ENCODE measurements at regions not wholly inside any gene's neighbourhood (a gene's known extent, or its start where the extent isn't known, plus 50 kb on each side); places are given as distances from the start of the nearest gene placed in this dataset.
"Not testable (repeated sequence)": the region's sequence is repeated elsewhere in the genome, so short reads cannot be mapped to it uniquely, and the experiment has no call there.

DNA sequence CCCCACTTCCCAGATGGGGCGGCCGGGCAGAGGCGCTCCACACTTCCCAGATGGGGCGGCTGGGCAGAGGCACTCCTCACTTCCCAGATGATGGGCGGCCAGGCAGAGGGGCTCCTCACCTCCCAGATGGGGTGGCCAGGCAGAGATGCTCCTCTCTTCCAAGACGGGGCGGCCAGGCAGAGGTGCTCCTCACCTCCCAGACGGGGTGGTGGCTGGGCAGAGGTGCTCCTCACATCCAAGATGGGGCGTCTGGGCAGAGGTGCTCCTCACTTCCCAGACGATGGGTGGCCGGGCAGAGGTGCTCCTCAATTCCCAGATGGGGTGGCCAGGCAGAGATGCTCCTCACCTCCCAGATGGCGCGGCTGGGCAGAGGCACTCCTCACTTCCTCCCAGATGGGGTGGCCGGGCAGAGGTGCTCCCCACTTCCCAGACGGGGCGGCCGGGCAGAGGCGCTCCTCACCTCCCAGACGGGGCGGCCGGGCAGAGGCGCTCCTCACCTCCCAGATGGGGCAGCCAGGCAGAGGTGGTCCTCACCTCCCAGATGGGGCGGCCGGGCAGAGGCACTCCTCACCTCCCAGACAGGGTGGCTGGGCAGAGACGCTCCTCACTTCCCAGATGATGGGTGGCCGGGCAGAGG is 275.2 kb downstream of the LIPI start:
- not testable (repeated sequence) for H3K4me3 ChIP-seq (ENCODE audit: low read depth, low read length); DNase-seq (ENCODE audit: low read depth in 4 of 6, low spot score in 6 of 6); H3K27ac ChIP-seq (ENCODE audit: low read depth, low read length); H3K4me1 ChIP-seq (ENCODE audit: control insufficient read depth, insufficient read depth, low read length); H3K9me3 ChIP-seq (ENCODE audit: control insufficient read depth, insufficient read depth, low read length); H3K27me3 ChIP-seq (ENCODE audit: control insufficient read depth, insufficient read depth, low read length); H3K36me3 ChIP-seq (ENCODE audit: control insufficient read depth, insufficient read depth, low read length)
- 90% methylated on average over 26 of the region's 26 CpGs for WGBS (ENCODE audit: insufficient coverage)

DNA sequence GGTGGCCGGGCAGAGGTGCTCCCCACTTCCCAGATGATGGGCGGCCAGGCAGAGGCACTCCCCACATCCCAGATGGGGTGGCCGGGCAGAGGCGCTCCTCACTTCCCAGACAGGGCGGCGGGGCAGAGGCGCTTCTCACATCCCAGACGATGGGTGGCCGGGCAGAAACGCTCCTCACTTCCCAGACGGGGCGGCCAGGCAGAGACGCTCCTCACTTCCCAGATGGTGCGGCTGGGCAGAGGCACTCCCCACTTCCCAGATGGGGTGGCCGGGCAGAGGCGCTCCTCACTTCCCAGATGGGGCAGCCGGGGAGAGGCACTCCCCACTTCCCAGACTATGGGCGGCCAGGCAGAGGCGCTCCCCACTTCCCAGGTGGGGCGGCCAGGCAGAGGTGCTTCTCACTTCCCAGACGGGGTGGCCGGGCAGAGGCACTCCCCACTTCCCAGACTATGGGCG is 275.8 kb downstream of the LIPI start:
- not testable (repeated sequence) for H3K4me3 ChIP-seq (ENCODE audit: low read depth, low read length); DNase-seq (ENCODE audit: low read depth in 4 of 6, low spot score in 6 of 6); H3K9me3 ChIP-seq (ENCODE audit: control insufficient read depth, insufficient read depth, low read length); H3K4me1 ChIP-seq (ENCODE audit: control insufficient read depth, insufficient read depth, low read length); H3K36me3 ChIP-seq (ENCODE audit: control insufficient read depth, insufficient read depth, low read length); H3K27ac ChIP-seq (ENCODE audit: low read depth, low read length); H3K27me3 ChIP-seq (ENCODE audit: control insufficient read depth, insufficient read depth, low read length)
- WGBS (ENCODE audit: insufficient coverage), result 90% methylated on average over 23 of the region's 23 CpGs

DNA sequence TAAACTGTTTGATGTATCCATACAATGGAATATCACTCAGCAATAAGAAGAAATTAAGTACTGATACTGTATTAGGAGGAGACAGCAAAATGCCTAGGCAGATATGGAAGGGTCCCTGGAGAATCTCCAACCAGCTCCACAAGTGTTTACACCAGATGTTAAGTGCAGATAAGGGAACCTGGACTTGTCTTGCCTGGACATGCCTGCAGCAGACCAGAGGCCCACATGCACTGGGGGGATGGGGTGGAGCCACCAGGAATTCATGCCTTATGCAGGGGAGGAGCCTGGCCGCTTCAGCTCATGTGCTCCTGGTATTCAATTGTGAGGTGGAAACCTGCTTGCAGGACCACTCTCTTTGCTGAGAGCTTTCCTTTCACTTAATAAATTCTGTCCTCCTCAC is 287.6 kb downstream of the LIPI start:
- not testable (repeated sequence) for H3K4me3 ChIP-seq (ENCODE audit: low read depth, low read length); DNase-seq (ENCODE audit: low read depth in 4 of 6, low spot score in 6 of 6); H3K36me3 ChIP-seq (ENCODE audit: control insufficient read depth, insufficient read depth, low read length); H3K9me3 ChIP-seq (ENCODE audit: control insufficient read depth, insufficient read depth, low read length); H3K27me3 ChIP-seq (ENCODE audit: control insufficient read depth, insufficient read depth, low read length); H3K4me1 ChIP-seq (ENCODE audit: control insufficient read depth, insufficient read depth, low read length); H3K27ac ChIP-seq (ENCODE audit: low read depth, low read length)
- WGBS (ENCODE audit: insufficient coverage), result no CpG with 5 or more reads among the region's 1 CpG

DNA sequence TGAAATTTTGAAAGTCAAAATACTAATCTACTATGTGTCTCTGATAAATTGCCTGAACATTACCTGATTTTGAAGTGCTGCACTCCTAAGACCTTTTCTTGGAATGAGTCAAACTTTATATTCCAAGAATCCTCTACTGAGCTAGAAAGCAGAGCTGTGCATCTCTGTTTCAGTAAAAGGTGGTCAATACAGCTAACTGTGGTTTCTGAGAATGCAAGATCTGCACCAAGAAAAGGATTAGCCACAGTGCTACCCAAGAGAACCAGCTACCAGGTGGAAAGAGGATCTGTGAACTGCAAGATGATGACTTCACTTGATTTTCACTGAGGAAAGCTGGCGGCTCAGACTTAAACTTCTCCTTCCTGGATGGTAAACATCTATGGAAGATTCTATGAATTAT is 289.3 kb downstream of the LIPI start:
- DNase-seq (ENCODE audit: low read depth in 4 of 6, low spot score in 6 of 6); H3K27me3 ChIP-seq (ENCODE audit: control insufficient read depth, insufficient read depth, low read length); H3K4me3 ChIP-seq (ENCODE audit: low read depth, low read length); H3K27ac ChIP-seq (ENCODE audit: low read depth, low read length); H3K4me1 ChIP-seq (ENCODE audit: control insufficient read depth, insufficient read depth, low read length); H3K9me3 ChIP-seq (ENCODE audit: control insufficient read depth, insufficient read depth, low read length); H3K36me3 ChIP-seq (ENCODE audit: control insufficient read depth, insufficient read depth, low read length): not testable (repeated sequence)
- no CpG with 5 or more reads among the region's 1 CpG for WGBS (ENCODE audit: insufficient coverage)

DNA sequence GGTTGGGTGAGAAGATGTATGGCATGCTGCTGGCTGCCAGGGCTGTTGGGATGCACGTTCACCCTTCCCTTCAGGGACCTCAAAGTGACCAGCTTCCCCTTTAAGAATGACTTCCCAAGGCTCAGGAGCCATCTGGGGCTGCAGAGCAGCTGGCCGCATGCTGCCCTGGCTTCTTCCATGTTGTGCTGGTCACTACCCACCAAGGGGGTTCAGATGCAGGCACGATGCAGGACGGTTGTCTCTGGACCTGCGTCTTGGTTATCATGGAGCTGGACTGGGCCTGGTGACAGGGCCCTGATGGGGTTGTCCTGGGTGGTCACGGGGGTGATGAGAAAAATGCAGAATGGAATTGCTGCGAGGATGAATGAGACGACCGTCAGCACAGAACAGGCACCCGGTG is 297.8 kb downstream of the POTED start:
- not testable (repeated sequence) for H3K4me1 ChIP-seq (ENCODE audit: control insufficient read depth, insufficient read depth, low read length); H3K27me3 ChIP-seq (ENCODE audit: control insufficient read depth, insufficient read depth, low read length); H3K9me3 ChIP-seq (ENCODE audit: control insufficient read depth, insufficient read depth, low read length); DNase-seq (ENCODE audit: low read depth in 4 of 6, low spot score in 6 of 6); H3K27ac ChIP-seq (ENCODE audit: low read depth, low read length); H3K4me3 ChIP-seq (ENCODE audit: low read depth, low read length); H3K36me3 ChIP-seq (ENCODE audit: control insufficient read depth, insufficient read depth, low read length)
- 71% methylated on average over 1 of the region's 10 CpGs for WGBS (ENCODE audit: insufficient coverage)

DNA sequence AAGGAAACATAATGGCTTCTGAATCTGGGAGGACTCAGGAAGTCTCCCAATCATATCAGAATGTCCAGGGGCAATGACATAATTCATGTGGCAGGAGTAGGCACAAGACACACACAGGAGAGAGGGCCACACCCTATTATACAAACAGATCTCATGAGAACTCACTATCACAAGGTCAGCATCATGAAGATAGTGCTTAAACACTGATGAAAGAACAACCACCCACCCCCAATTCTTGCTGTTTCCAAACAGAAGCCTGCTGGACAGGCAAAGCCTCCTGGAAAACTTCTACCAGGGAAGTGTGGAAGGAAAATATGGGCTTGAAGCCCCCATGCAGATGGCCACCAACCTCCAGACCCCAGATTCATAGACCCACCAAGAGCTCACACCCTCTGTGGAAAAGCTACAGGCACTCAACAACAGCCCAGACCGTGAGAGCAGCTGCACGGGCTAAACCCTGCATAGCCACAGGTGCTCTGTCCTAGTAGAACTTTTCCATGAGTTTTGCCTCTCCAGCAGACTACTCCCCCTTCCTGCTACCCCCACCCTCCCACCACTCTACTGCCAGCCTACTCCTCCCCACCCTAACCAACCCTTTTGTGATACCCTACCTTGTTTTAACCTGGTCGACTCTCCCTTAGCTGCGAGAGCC is 287.1 kb downstream of the POTED start:
- DNase-seq (ENCODE audit: low read depth in 4 of 6, low spot score in 6 of 6); H3K27me3 ChIP-seq (ENCODE audit: control insufficient read depth, insufficient read depth, low read length); H3K4me3 ChIP-seq (ENCODE audit: low read depth, low read length); H3K9me3 ChIP-seq (ENCODE audit: control insufficient read depth, insufficient read depth, low read length); H3K36me3 ChIP-seq (ENCODE audit: control insufficient read depth, insufficient read depth, low read length); H3K4me1 ChIP-seq (ENCODE audit: control insufficient read depth, insufficient read depth, low read length); H3K27ac ChIP-seq (ENCODE audit: low read depth, low read length): not testable (repeated sequence)
- 74% methylated on average over 4 of the region's 4 CpGs for WGBS (ENCODE audit: insufficient coverage)

DNA sequence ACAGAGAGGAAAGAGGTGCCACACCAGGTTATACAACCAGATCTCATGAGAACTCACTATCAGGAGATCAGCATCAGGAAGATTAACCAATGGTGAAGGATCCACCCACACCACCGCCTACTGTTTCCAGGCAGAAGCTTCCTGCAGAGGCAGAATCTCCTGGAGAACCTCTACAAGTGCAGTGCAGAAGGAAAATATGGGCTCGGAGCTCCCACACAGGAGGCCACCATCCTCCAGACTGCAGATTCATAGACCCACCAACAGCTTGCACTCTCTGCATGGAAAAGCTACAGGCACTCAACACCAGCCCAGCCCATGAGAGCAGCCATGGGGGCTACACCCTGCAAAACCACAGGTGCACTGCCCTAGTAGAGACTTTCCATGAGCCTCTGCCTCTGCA is 284.0 kb downstream of the POTED start:
- not testable (repeated sequence) for H3K27me3 ChIP-seq (ENCODE audit: control insufficient read depth, insufficient read depth, low read length); H3K36me3 ChIP-seq (ENCODE audit: control insufficient read depth, insufficient read depth, low read length); H3K4me1 ChIP-seq (ENCODE audit: control insufficient read depth, insufficient read depth, low read length); H3K4me3 ChIP-seq (ENCODE audit: low read depth, low read length); DNase-seq (ENCODE audit: low read depth in 4 of 6, low spot score in 6 of 6); H3K27ac ChIP-seq (ENCODE audit: low read depth, low read length); H3K9me3 ChIP-seq (ENCODE audit: control insufficient read depth, insufficient read depth, low read length)
- WGBS (ENCODE audit: insufficient coverage), result 67% methylated on average over 1 of the region's 2 CpGs

DNA sequence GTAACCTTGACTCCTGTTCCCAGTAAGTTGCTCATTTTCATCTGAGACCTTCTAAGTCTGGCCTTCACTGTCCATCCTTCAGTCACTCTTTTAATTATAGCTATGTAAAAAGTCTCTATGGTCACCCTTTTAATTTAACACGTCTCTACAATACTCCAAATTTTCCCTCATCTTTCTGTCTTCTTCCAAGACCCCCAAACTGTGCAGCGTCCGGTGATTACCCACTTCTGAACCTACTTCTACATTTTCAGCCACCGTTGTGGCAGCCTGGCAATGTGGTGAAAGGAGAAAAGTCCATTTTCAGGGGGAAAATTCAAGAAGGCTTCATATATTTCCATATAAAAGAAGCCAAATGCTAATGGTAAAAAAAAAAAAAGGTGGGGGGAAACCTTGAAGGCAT is 283.4 kb downstream of the POTED start:
- not testable (repeated sequence) for DNase-seq (ENCODE audit: low read depth in 4 of 6, low spot score in 6 of 6); H3K9me3 ChIP-seq (ENCODE audit: control insufficient read depth, insufficient read depth, low read length); H3K4me1 ChIP-seq (ENCODE audit: control insufficient read depth, insufficient read depth, low read length); H3K27me3 ChIP-seq (ENCODE audit: control insufficient read depth, insufficient read depth, low read length); H3K27ac ChIP-seq (ENCODE audit: low read depth, low read length); H3K36me3 ChIP-seq (ENCODE audit: control insufficient read depth, insufficient read depth, low read length); H3K4me3 ChIP-seq (ENCODE audit: low read depth, low read length)
- WGBS (ENCODE audit: insufficient coverage), result no CpG with 5 or more reads among the region's 4 CpGs

DNA sequence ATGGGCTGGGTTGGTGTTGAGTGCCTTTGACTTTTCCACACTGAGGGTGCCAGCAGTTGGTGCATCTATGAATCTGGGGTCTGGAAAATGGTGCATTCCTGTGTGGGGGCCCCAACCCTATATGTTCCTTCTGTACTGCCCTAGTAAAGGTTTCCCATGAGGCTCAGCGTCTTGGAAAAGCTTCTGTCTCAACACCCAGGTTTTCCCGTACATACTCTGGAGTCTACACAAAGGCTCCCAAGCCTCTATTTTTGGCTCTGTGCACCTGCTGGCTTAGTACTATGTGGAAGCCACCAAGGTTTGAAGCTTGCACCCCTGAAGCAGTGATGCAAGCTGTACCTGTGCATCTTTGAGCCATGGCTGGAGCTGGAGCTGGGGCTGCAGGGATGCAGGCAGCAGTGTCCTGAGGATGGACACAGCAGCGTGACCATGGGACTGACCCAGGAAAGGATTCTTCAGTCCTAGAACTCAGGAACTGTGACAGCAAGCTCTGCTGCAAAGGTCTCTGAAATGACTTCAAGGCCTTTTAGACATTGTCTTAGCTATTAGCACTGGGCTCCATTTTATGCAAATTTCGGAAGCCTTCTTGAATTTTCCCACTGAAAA is 282.7 kb downstream of the POTED start:
- H3K27me3 ChIP-seq (ENCODE audit: control insufficient read depth, insufficient read depth, low read length); H3K4me1 ChIP-seq (ENCODE audit: control insufficient read depth, insufficient read depth, low read length); H3K4me3 ChIP-seq (ENCODE audit: low read depth, low read length); DNase-seq (ENCODE audit: low read depth in 4 of 6, low spot score in 6 of 6); H3K36me3 ChIP-seq (ENCODE audit: control insufficient read depth, insufficient read depth, low read length); H3K27ac ChIP-seq (ENCODE audit: low read depth, low read length); H3K9me3 ChIP-seq (ENCODE audit: control insufficient read depth, insufficient read depth, low read length): not testable (repeated sequence)
- 64% methylated on average over 3 of the region's 4 CpGs for WGBS (ENCODE audit: insufficient coverage)

DNA sequence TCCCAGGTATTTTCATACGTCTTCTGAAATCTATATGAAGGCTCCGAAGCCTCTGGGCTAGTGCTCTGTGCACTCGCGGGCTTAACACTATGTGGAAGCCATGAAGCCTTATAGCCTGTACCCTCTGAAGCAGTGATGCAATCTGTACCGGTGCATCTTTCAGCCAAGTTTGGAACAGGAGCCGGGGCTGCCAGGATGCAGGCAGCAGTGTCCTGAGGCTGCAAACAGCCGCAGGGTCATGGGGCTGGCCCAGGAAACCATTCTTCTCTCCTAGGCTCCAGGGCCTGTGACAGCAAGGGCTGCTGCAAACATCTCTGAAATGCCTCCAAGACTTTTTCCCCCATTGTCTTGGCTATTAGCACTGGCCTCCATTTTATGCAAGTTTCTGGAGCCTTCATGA is 279.6 kb downstream of the POTED start:
- H3K4me1 ChIP-seq (ENCODE audit: control insufficient read depth, insufficient read depth, low read length); H3K36me3 ChIP-seq (ENCODE audit: control insufficient read depth, insufficient read depth, low read length); H3K27me3 ChIP-seq (ENCODE audit: control insufficient read depth, insufficient read depth, low read length); H3K4me3 ChIP-seq (ENCODE audit: low read depth, low read length); H3K9me3 ChIP-seq (ENCODE audit: control insufficient read depth, insufficient read depth, low read length); DNase-seq (ENCODE audit: low read depth in 4 of 6, low spot score in 6 of 6); H3K27ac ChIP-seq (ENCODE audit: low read depth, low read length): not testable (repeated sequence)
- 83% methylated on average over 6 of the region's 7 CpGs for WGBS (ENCODE audit: insufficient coverage)

Measured in spinal cord (tissue), 9 donors.